ENCODE measurements at regions not wholly inside any gene's neighbourhood (a gene's known extent, or its start where the extent isn't known, plus 50 kb on each side); places are given as distances from the start of the nearest gene placed in this dataset.

GRCh38 chr6:134593024-134593423, 275.1 kb upstream of the SGK1 start:
- TF ChIP-seq POLR2AphosphoS5 (IDR thresholded peaks at IDR 0.05) (no peak), POLR2A (IDR thresholded peaks at IDR 0.05; ENCODE audit: low read depth) (no peak)

Data from esophagus muscularis mucosa (tissue), 2 donors.